H1 (cell line): ENCODE measurements at regions not wholly inside any gene's neighbourhood (a gene's known extent, or its start where the extent isn't known, plus 50 kb on each side); places are given as distances from the start of the nearest gene placed in this dataset.

Experiments used
- CTCF ChIA-PET: fragments of 300-600 bp; sonication (Branson Sonifier 250); formaldehyde crosslinking; loops from one replicate; lab custom pipeline; 2021; ENCODE audit not compliant: partially characterized antibody; lab: Charles Lee
- POLR2A ChIA-PET: fragments of 300-600 bp; sonication (Branson Sonifier 250); formaldehyde crosslinking; loops from one replicate; lab custom pipeline; 2021; ENCODE audit warnings: inconsistent platforms; ENCODE audit not compliant: partially characterized antibody; lab: Charles Lee
- DNase-seq, 2 experiments: peaks; one replicate each; pipeline versions ENCODE4 v3.0.0 to v3.0.0-alpha.2; 2010 to 2022; ENCODE audit warnings: low spot score in 2 of 2, low read depth in 1 of 2, mixed read lengths in 1 of 2
- FAIRE-seq: peaks from 2 replicates; lab custom pipeline; 2011; peaks lifted over from hg19 to GRCh38; lab: Jason Lieb, UNC
- H2AFZ ChIP-seq: 2 replicates; pipeline ENCODE4 v1.8.1; 2012; ENCODE audit warnings: low read length, inconsistent platforms
- H2AK5ac ChIP-seq: 2 replicates; pipeline ENCODE4 v1.6.1; 2013; ENCODE audit warnings: low read depth, low read length
- H2BK120ac ChIP-seq: replicated peaks from 2 replicates; pipeline ENCODE3; 2013; ENCODE audit warnings: low read depth, low read length, inconsistent platforms
- H2BK12ac ChIP-seq: 2 replicates; pipeline ENCODE4 v1.6.1; 2013; ENCODE audit warnings: low read depth, low read length
- H2BK15ac ChIP-seq: 2 replicates; pipeline ENCODE4 v1.6.1; 2013; ENCODE audit warnings: low read length
- H2BK20ac ChIP-seq: 2 replicates; pipeline ENCODE4 v1.6.1; 2013; ENCODE audit warnings: low read length
- H2BK5ac ChIP-seq: 2 replicates; pipeline ENCODE4 v1.6.1; 2013; ENCODE audit warnings: low read depth, low read length
- H3K14ac ChIP-seq: 2 replicates; pipeline ENCODE4 v1.6.1; 2013; ENCODE audit warnings: inconsistent platforms; ENCODE audit not compliant: insufficient read length
- H3K18ac ChIP-seq: 2 replicates; pipeline ENCODE4 v1.6.1; 2013; ENCODE audit warnings: low read length; ENCODE audit errors: extremely low read depth
- H3K23ac ChIP-seq: 2 replicates; pipeline ENCODE4 v1.6.1; 2013; ENCODE audit warnings: inconsistent platforms; ENCODE audit not compliant: insufficient read length
- H3K23me2 ChIP-seq: 2 replicates; pipeline ENCODE4 v1.6.1; 2013; ENCODE audit warnings: low read depth, low read length
- H3K27ac ChIP-seq: 2 replicates; pipeline ENCODE4 v1.6.1; 2011; ENCODE audit warnings: low read depth, low read length, inconsistent platforms
- H3K27me3 ChIP-seq, 4 experiments: replicated peaks in 1 of 4; 1 replicate in 1 of 4; 2 replicates in 3 of 4; pipeline versions ENCODE4 v1.6.1 to v1.8.1; 2011 to 2013; ENCODE audit warnings: low read length in 3 of 4, mild to moderate bottlenecking in 3 of 4, inconsistent platforms in 2 of 4, mixed read lengths in 2 of 4, moderate library complexity in 1 of 4; ENCODE audit not compliant: control insufficient read depth in 3 of 4, insufficient read depth in 3 of 4; ENCODE audit errors: extremely low read depth in 1 of 4
- H3K36me3 ChIP-seq, 4 experiments: 2 replicates each; pipeline versions ENCODE4 v1.6.1 to v1.8.1; 2011 to 2013; ENCODE audit warnings: mild to moderate bottlenecking in 4 of 4, low read length in 3 of 4, moderate library complexity in 2 of 4, control low read depth in 1 of 4, inconsistent platforms in 1 of 4; ENCODE audit not compliant: insufficient read depth in 4 of 4, control insufficient read depth in 2 of 4
- H3K4ac ChIP-seq: replicated peaks from 2 replicates; pipeline ENCODE3; 2013; ENCODE audit warnings: low read length, low read depth, mixed read lengths, inconsistent platforms; ENCODE audit not compliant: insufficient read length
- H3K4me1 ChIP-seq, 4 experiments: replicated peaks in 1 of 4; 1 replicate in 1 of 4; 2 replicates in 3 of 4; pipeline versions ENCODE4 v1.6.1 to v1.8.1; 2011 to 2013; ENCODE audit warnings: low read length in 3 of 4, inconsistent platforms in 2 of 4, mixed read lengths in 1 of 4; ENCODE audit not compliant: insufficient read depth in 4 of 4, control insufficient read depth in 3 of 4
- H3K4me2 ChIP-seq, 2 experiments: 2 replicates each; pipeline versions ENCODE4 v1.6.1 to v1.8.1; 2011 to 2013; ENCODE audit warnings: low read depth in 2 of 2, low read length in 2 of 2, control low read depth in 1 of 2, inconsistent platforms in 1 of 2, mild to moderate bottlenecking in 1 of 2; ENCODE audit not compliant: insufficient read depth in 1 of 2
- H3K4me3 ChIP-seq, 4 experiments: fragments of 200-600, 300-600 bp in 1 of 4; sonication (generic), shearing (Covaris generic), sonication (Bioruptor Twin) in 1 of 4; 2 replicates each; pipeline versions ENCODE4 v1.5.1 to v1.8.1; 2011 to 2016; ENCODE audit warnings: low read length in 4 of 4, low read depth in 3 of 4, control low read depth in 2 of 4, inconsistent platforms in 2 of 4, mild to moderate bottlenecking in 2 of 4, mixed read lengths in 1 of 4, moderate library complexity in 1 of 4; ENCODE audit not compliant: insufficient read depth in 2 of 4; ENCODE audit errors: extremely low read depth in 1 of 4
- H3K56ac ChIP-seq: replicated peaks from 2 replicates; pipeline ENCODE3; 2013; ENCODE audit warnings: low read depth, mild to moderate bottlenecking, mixed read lengths, low read length, inconsistent platforms; ENCODE audit not compliant: insufficient read length
- H3K79me1 ChIP-seq: 2 replicates; pipeline ENCODE4 v1.6.1; 2013; ENCODE audit warnings: low read depth, low read length, control low read depth
- H3K79me2 ChIP-seq, 2 experiments: 2 replicates each; pipeline versions ENCODE4 v1.6.1 to v1.8.1; 2012 to 2013; ENCODE audit warnings: low read length in 2 of 2, mild to moderate bottlenecking in 2 of 2, inconsistent platforms in 1 of 2; ENCODE audit not compliant: insufficient read depth in 2 of 2, control insufficient read depth in 1 of 2
- H3K9ac ChIP-seq, 4 experiments: replicated peaks in 1 of 4; 1 replicate in 1 of 4; 2 replicates in 3 of 4; pipeline versions ENCODE4 v1.6.1 to v1.8.1; 2011 to 2013; ENCODE audit warnings: low read depth in 3 of 4, low read length in 3 of 4, control low read depth in 2 of 4, mild to moderate bottlenecking in 2 of 4, moderate library complexity in 2 of 4, inconsistent platforms in 1 of 4; ENCODE audit errors: extremely low read depth in 1 of 4
- H3K9me3 ChIP-seq, 2 experiments: 2 replicates each; pipeline versions ENCODE4 v1.6.1 to v1.8.1; 2012 to 2013; ENCODE audit warnings: mild to moderate bottlenecking in 2 of 2, moderate library complexity in 2 of 2, control low read depth in 1 of 2, inconsistent platforms in 1 of 2, low read depth in 1 of 2, low read length in 1 of 2, mixed read lengths in 1 of 2; ENCODE audit not compliant: insufficient read depth in 2 of 2
- H4K20me1 ChIP-seq, 2 experiments: replicated peaks in 1 of 2; 2 replicates each; pipeline versions ENCODE3 to v1.8.1; 2011 to 2013; ENCODE audit warnings: inconsistent platforms in 2 of 2, low read length in 2 of 2, mild to moderate bottlenecking in 1 of 2; ENCODE audit not compliant: insufficient read depth in 2 of 2, control insufficient read depth in 1 of 2
- H4K5ac ChIP-seq: 2 replicates; pipeline ENCODE4 v1.6.1; 2013; ENCODE audit warnings: low read length, low read depth, mixed read lengths, inconsistent platforms; ENCODE audit not compliant: insufficient read length
- H4K8ac ChIP-seq: 2 replicates; pipeline ENCODE4 v1.8.0; 2013; ENCODE audit warnings: mild to moderate bottlenecking, moderate library complexity, low read length, inconsistent platforms; ENCODE audit not compliant: insufficient read depth; ENCODE audit errors: extremely low read depth
- H4K91ac ChIP-seq: replicated peaks from 2 replicates; pipeline ENCODE3; 2013; ENCODE audit warnings: low read length, mixed read lengths, inconsistent platforms; ENCODE audit not compliant: insufficient read length
- EP300 ChIP-seq, 2 experiments: IDR thresholded peaks; 1 replicate in 1 of 2; 2 replicates in 1 of 2; pipeline ENCODE4 v1.6.1; 2011 to 2012; ENCODE audit warnings: low read depth in 2 of 2, low read length in 2 of 2, mild to moderate bottlenecking in 2 of 2, borderline replicate concordance in 1 of 2, inconsistent platforms in 1 of 2, moderate library complexity in 1 of 2
- KDM1A ChIP-seq: fragments of 200-600, 300-600 bp; sonication (generic); IDR thresholded peaks from 2 replicates; pipeline ENCODE4 v1.7.1; 2016; ENCODE audit warnings: mild to moderate bottlenecking, low read length, borderline replicate concordance
- NANOG ChIP-seq: IDR thresholded peaks from 2 replicates; pipeline ENCODE4 v1.6.1; 2011; ENCODE audit warnings: low read length, low read depth, mild to moderate bottlenecking, inconsistent platforms; ENCODE audit not compliant: insufficient read depth, poor library complexity, severe bottlenecking
- POLR2A ChIP-seq, 2 experiments: IDR thresholded peaks; 1 replicate in 1 of 2; 2 replicates in 1 of 2; pipeline ENCODE4 v1.6.1; 2011; ENCODE audit warnings: low read depth in 2 of 2, low read length in 2 of 2, mild to moderate bottlenecking in 2 of 2; ENCODE audit errors: control extremely low read depth in 1 of 2
- POLR2AphosphoS5 ChIP-seq: IDR thresholded peaks from 2 replicates; pipeline ENCODE4 v1.6.1; 2011; ENCODE audit warnings: low read depth, low read length
- RAD21 ChIP-seq, 2 experiments: IDR thresholded peaks in 1 of 2; conservative IDR thresholded peaks in 1 of 2; 2 replicates each; pipeline ENCODE4 v1.6.1; 2011; ENCODE audit warnings: low read depth in 2 of 2, low read length in 2 of 2, improper control_type of control experiment in 1 of 2, inconsistent platforms in 1 of 2, mild to moderate bottlenecking in 1 of 2, moderate library complexity in 1 of 2
- RFX5 ChIP-seq: IDR thresholded peaks from 2 replicates; pipeline ENCODE4 v1.6.1; 2011; ENCODE audit warnings: low read depth, low read length, improper control_type of control experiment, borderline replicate concordance
- SRF ChIP-seq: IDR thresholded peaks from 2 replicates; pipeline ENCODE4 v1.6.1; 2011; ENCODE audit warnings: mild to moderate bottlenecking, low read depth, low read length, moderate library complexity
- YY1 ChIP-seq: IDR thresholded peaks from 2 replicates; pipeline ENCODE4 v1.6.1; 2011; ENCODE audit warnings: low read depth, mild to moderate bottlenecking, low read length
- WGBS, 2 experiments: shearing (Covaris generic) in 1 of 2; methylation state at CpG; one replicate each; pipeline versions ENCODE4 v1.1.6 to v1.1.7; 2013 to 2015; ENCODE audit warnings: low lambda C conversion rate in 2 of 2, mixed read lengths in 2 of 2, inconsistent platforms in 1 of 2, low coverage in 1 of 2, missing lambda C conversion rate in 1 of 2; ENCODE audit not compliant: insufficient replicate concordance in 2 of 2, insufficient coverage in 1 of 2, insufficient read length in 1 of 2; ENCODE audit errors: extremely low coverage in 1 of 2, missing lambda C conversion rate in 1 of 2; 5-methylcytosine and 5-hydroxymethylcytosine counted together
- TF ChIP-seq, protein P1 (sequence below): IDR thresholded peaks from 2 replicates; pipeline ENCODE4 v1.6.1; 2012; ENCODE audit warnings: low read length, inconsistent platforms

DNA sequence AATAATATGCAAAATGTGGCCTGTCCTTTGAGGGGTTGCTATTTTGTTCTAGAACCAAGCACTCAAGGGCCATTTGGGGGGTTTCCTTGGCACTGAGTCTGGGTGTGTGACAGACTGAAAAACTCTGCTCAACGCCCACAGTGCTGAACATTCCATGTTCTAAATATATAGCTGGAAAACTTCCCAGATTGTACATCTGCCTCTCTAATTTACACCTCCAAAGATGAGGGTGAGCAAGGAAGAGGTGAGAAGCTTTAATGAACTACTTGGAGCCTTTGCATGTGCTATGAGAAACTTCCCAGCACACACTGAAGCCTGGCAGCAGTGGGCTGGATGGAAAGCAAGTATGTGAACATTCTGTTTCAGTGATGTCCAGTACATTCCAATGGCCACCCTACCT lies 296.7 kb upstream of the KCNH7 start:
- ChIA-PET POLR2A (no interaction called here), CTCF (interaction anchor here (1.4 to 2.5 kb wide), 3 partner anchors 34 to 246 kb away, joined by 3 to 15 read pairs (median 13); no protein-coding TSS in a partner anchor)
- Histone ChIP-seq H4K91ac (no peak overlapping the region), H3K79me1 (no peaks in the 10 kb centered on the region), H3K4ac (no peak overlapping the region), H2BK120ac (no peak overlapping the region), H3K23ac (no peak overlapping the region), H3K18ac (no peak overlapping the region), H2BK12ac (no peak overlapping the region), H3K4me2 (no peak overlapping the region), H2BK20ac (no peak overlapping the region), H3K9ac (no peak overlapping the region), H4K20me1 (no peaks in the 10 kb centered on the region), H3K27ac (no peak overlapping the region), H4K5ac (no peak overlapping the region), H3K4me3 (no peak overlapping the region), H3K4me1 (no peaks in the 10 kb centered on the region), H2AFZ (no peak overlapping the region), H3K56ac (no peak overlapping the region), H2BK15ac (no peak overlapping the region), H3K79me2 (no peaks in the 10 kb centered on the region), H4K8ac (no peak overlapping the region), H3K9me3 (no peaks in the 10 kb centered on the region), H3K14ac (no peak overlapping the region), H3K23me2 (no peaks in the 10 kb centered on the region), H2AK5ac (no peak overlapping the region), H3K36me3 (no peaks in the 10 kb centered on the region; a peak in 1 of 8 replicates), H2BK5ac (no peak overlapping the region), H3K27me3 (no peaks in the 10 kb centered on the region)
- no peak for TF ChIP-seq POLR2AphosphoS5
- TF ChIP-seq RFX5: no peak
- no peak for TF ChIP-seq KDM1A
- TF ChIP-seq POLR2A (IDR thresholded peaks at IDR 0.05; ENCODE audit: control extremely low read depth in 1 of 2, low read depth in 2 of 2, low read length in 2 of 2): no peak
- TF ChIP-seq YY1: no peak
- TF ChIP-seq EP300 (IDR thresholded peaks at IDR 0.05; ENCODE audit: borderline replicate concordance in 1 of 2, low read depth in 2 of 2, low read length in 2 of 2): no peak
- no peak for TF ChIP-seq NANOG
- no peak for TF ChIP-seq RAD21 (IDR thresholded peaks at IDR 0.05 in 1 of 2, conservative IDR thresholded peaks at IDR 0.05 in 1 of 2; ENCODE audit: low read depth in 2 of 2, low read length in 2 of 2)
- TF ChIP-seq, protein P1, sequence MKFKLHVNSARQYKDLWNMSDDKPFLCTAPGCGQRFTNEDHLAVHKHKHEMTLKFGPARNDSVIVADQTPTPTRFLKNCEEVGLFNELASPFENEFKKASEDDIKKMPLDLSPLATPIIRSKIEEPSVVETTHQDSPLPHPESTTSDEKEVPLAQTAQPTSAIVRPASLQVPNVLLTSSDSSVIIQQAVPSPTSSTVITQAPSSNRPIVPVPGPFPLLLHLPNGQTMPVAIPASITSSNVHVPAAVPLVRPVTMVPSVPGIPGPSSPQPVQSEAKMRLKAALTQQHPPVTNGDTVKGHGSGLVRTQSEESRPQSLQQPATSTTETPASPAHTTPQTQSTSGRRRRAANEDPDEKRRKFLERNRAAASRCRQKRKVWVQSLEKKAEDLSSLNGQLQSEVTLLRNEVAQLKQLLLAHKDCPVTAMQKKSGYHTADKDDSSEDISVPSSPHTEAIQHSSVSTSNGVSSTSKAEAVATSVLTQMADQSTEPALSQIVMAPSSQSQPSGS: no peak
- TF ChIP-seq SRF: no peak
- no peak for DNase-seq
- FAIRE-seq: no peak
- WGBS, 2 experiments: 93% methylated on average over 1 of the region's 1 CpG; no CpG with 5 or more reads in 1 of the 2 experiments
